OCI-LY1 (cell line): ENCODE measurements at regions not wholly inside any gene's neighbourhood (a gene's known extent, or its start where the extent isn't known, plus 50 kb on each side); places are given as distances from the start of the nearest gene placed in this dataset.
"Not testable (repeated sequence)": the region's sequence is repeated elsewhere in the genome, so short reads cannot be mapped to it uniquely, and the experiment has no call there.

Experiments used
- H2AFZ ChIP-seq: fragments of 200-600 bp; sonication (generic), shearing (Covaris generic); 2 replicates; pipeline ENCODE4 v1.6.0; 2014; ENCODE audit warnings: antibody characterized with exemption, mild to moderate bottlenecking, low read length
- H3F3A ChIP-seq: fragments of 200-600 bp; sonication (generic), shearing (Covaris generic); 2 replicates; pipeline ENCODE4 v1.6.0; 2014; ENCODE audit warnings: mild to moderate bottlenecking, antibody characterized with exemption, low read length, moderate library complexity; ENCODE audit not compliant: insufficient read depth
- H3K27ac ChIP-seq: fragments of 200-600 bp; sonication (generic); 2 replicates; pipeline ENCODE4 v1.5.1; 2014; ENCODE audit warnings: low read length, mixed run types, mild to moderate bottlenecking, low read depth; ENCODE audit not compliant: poor library complexity, severe bottlenecking
- H3K27me3 ChIP-seq: fragments of 200-600 bp; sonication (generic); 2 replicates; pipeline ENCODE4 v1.6.0; 2014; ENCODE audit warnings: antibody characterized with exemption, mild to moderate bottlenecking, low read length, moderate library complexity; ENCODE audit not compliant: insufficient read depth
- H3K36me3 ChIP-seq: fragments of 200-600 bp; sonication (generic); 2 replicates; pipeline ENCODE4 v1.6.1; 2014; ENCODE audit warnings: mild to moderate bottlenecking, antibody characterized with exemption, low read length, moderate library complexity, mixed read lengths; ENCODE audit not compliant: insufficient read depth
- H3K4me1 ChIP-seq: fragments of 200-600 bp; sonication (generic); 2 replicates; pipeline ENCODE4 v1.5.1; 2014; ENCODE audit warnings: mild to moderate bottlenecking, low read length, moderate library complexity; ENCODE audit not compliant: insufficient read depth, severe bottlenecking
- H3K4me2 ChIP-seq: fragments of 200-600 bp; sonication (generic), shearing (Covaris generic); 2 replicates; pipeline ENCODE4 v1.6.1; 2014; ENCODE audit warnings: low read length
- H3K4me3 ChIP-seq: fragments of 200-600 bp; sonication (generic); 2 replicates; pipeline ENCODE4 v1.5.1; 2014; ENCODE audit warnings: low read length, low read depth, mild to moderate bottlenecking, mixed read lengths; ENCODE audit not compliant: poor library complexity, severe bottlenecking
- H3K79me2 ChIP-seq: fragments of 200-600 bp; shearing (Covaris generic); 2 replicates; pipeline ENCODE4 v1.6.1; 2016; ENCODE audit warnings: mixed run types, low read length, mixed read lengths; ENCODE audit not compliant: insufficient read depth
- H3K9ac ChIP-seq: fragments of 200-600 bp; sonication (generic), shearing (Covaris generic); 2 replicates; pipeline ENCODE4 v1.6.1; 2014; ENCODE audit warnings: mild to moderate bottlenecking, low read length, mixed read lengths
- H3K9me2 ChIP-seq: fragments of 200-600 bp; sonication (generic), shearing (Covaris generic); 2 replicates; pipeline ENCODE4 v1.6.1; 2014; ENCODE audit warnings: low read depth, mild to moderate bottlenecking, low read length, mixed read lengths
- H3K9me3 ChIP-seq: fragments of 200-600 bp; shearing (Covaris generic); 2 replicates; pipeline ENCODE4 v1.6.1; 2014; ENCODE audit warnings: low read length, mixed read lengths
- H4K20me1 ChIP-seq: fragments of 200-600 bp; sonication (generic), shearing (Covaris generic); 2 replicates; pipeline ENCODE4 v1.6.0; 2016; ENCODE audit warnings: mild to moderate bottlenecking, low read length; ENCODE audit not compliant: insufficient read depth
- CTCF ChIP-seq: fragments of 200-600 bp; sonication (generic), shearing (Covaris generic); IDR thresholded peaks from 2 replicates; pipeline ENCODE4 v1.5.1; 2017; ENCODE audit warnings: mild to moderate bottlenecking, antibody characterized with exemption, low read length, moderate library complexity, mixed read lengths
- EZH2 ChIP-seq: fragments of 200-600 bp; sonication (generic), shearing (Covaris generic); IDR thresholded peaks from 2 replicates; pipeline ENCODE4 v1.8.0; 2017; ENCODE audit warnings: borderline replicate concordance, mixed run types, mild to moderate bottlenecking, antibody characterized with exemption, low read length, moderate library complexity, mixed read lengths

DNA sequence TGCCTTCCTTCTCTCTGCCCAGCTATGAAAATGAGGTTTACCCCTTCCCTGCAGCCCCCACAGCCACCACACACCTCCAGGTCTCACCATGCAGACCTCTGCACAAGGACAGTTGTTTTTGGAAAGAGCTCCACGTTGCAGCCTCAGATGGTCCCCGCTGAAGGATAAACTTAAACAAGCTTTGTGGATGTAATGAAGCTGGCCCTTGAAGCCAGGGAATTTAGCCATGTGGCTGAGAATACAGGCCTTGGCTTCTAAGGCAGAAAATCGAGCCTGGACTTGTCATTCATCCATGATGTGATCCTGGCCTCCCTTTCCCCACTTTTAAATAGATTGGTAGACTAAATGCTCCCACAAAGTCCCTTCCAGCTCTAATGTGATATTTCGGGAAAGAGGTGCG, 79.4 kb downstream of the TBX3 start:
- H3K9me3 ChIP-seq, result no peaks in the 10 kb centered on the region
- no peaks in the 10 kb centered on the region for H3K36me3 ChIP-seq
- no peak overlapping the region for H3K4me2 ChIP-seq
- no peaks in the 10 kb centered on the region for H3F3A ChIP-seq
- no peaks in the 10 kb centered on the region for H3K79me2 ChIP-seq
- H3K9ac ChIP-seq, result no peak overlapping the region
- no peaks in the 10 kb centered on the region for H3K9me2 ChIP-seq
- no peak for TF ChIP-seq CTCF
- no peak for TF ChIP-seq EZH2
- no peak overlapping the region for H2AFZ ChIP-seq
- H3K27me3 ChIP-seq, result no peaks in the 10 kb centered on the region
- H3K4me3 ChIP-seq, result no peak overlapping the region
- no peak overlapping the region for H3K27ac ChIP-seq
- H4K20me1 ChIP-seq, result no peaks in the 10 kb centered on the region
- H3K4me1 ChIP-seq, result no peaks in the 10 kb centered on the region

DNA sequence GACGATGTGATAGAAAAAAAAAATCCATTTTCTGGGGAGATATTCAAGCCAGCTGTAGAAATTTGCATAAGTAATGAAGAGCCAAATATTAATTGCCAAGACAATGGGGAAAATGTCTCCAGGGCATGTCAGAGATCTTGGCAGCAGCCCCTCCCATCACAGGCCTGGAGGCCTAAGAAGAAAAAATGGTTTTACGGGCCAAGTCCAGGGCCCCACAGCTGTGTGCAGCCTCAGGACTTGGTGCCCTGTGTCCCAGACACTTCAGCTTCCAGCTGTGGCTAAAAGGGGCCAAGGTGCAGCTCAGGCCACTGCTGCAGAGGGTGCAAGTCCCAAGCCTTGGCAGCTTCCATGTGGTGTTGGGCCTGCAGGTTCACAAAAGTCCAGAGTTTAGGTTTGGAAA, 83.4 kb downstream of the TBX3 start:
- not testable (repeated sequence) for H3K79me2 ChIP-seq, H3K27ac ChIP-seq, H4K20me1 ChIP-seq, H3K9me3 ChIP-seq, H3K27me3 ChIP-seq, H3K4me3 ChIP-seq, H3K36me3 ChIP-seq, H3K9ac ChIP-seq, H3F3A ChIP-seq, H2AFZ ChIP-seq, H3K4me2 ChIP-seq, H3K9me2 ChIP-seq, H3K4me1 ChIP-seq

DNA sequence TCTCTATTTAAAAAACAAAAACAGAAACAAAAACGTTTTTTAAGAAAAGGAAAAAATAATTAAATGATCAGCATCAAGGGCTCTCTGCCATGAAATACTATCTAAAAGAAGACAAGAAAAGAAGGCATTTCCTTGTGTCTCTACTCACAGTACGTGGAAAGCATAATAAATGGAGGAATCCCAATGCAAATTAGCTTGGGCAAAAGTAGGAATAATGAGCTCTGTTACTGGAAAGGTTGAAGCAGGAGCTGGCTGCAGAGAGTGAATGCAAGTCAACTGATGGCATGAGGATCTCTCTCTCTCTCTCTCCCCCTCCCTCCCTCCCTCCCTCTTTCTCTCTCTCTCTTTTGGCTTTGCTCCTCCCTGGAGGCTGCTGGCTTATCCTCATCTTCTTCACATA, 85.9 kb downstream of the TBX3 start:
- Histone ChIP-seq H2AFZ (no peak overlapping the region), H4K20me1 (no peaks in the 10 kb centered on the region), H3K36me3 (no peaks in the 10 kb centered on the region), H3F3A (no peaks in the 10 kb centered on the region), H3K9ac (no peak overlapping the region), H3K27me3 (no peaks in the 10 kb centered on the region), H3K27ac (no peak overlapping the region), H3K9me3 (no peaks in the 10 kb centered on the region), H3K79me2 (no peaks in the 10 kb centered on the region), H3K4me2 (no peak overlapping the region), H3K9me2 (no peaks in the 10 kb centered on the region), H3K4me1 (no peaks in the 10 kb centered on the region), H3K4me3 (no peak overlapping the region)
- TF ChIP-seq EZH2 (no peak), CTCF (no peak)

DNA sequence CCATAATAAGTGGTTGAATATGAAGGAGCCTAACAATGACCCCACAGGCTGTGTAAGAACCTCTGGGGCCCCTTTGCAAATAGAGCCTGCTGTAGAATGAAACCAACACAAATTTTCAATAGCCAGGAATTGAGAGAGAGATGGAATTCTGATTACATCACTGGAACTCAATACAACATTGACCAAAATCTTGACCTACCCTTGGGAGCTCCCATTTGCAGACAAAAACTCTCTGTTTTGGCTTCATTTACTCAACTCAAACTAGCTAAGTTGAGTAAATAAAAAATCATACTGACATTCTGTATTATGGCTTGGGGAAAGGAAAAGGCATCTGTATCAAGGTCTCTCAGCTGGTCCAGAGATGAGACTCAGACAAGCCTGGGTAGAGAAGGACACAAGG, 91.0 kb downstream of the TBX3 start:
- H3K27ac ChIP-seq, result no peak overlapping the region
- H3K79me2 ChIP-seq, result no peaks in the 10 kb centered on the region
- no peak overlapping the region for H3K4me3 ChIP-seq
- H2AFZ ChIP-seq, result no peak overlapping the region
- H3K4me2 ChIP-seq, result no peak overlapping the region
- H3K9ac ChIP-seq, result no peak overlapping the region
- H3K9me3 ChIP-seq, result no peaks in the 10 kb centered on the region
- H3F3A ChIP-seq, result no peaks in the 10 kb centered on the region
- no peaks in the 10 kb centered on the region for H3K9me2 ChIP-seq
- TF ChIP-seq CTCF, result no peak
- TF ChIP-seq EZH2, result no peak
- H3K36me3 ChIP-seq, result no peaks in the 10 kb centered on the region
- no peaks in the 10 kb centered on the region for H3K27me3 ChIP-seq
- H4K20me1 ChIP-seq, result no peaks in the 10 kb centered on the region
- H3K4me1 ChIP-seq, result no peaks in the 10 kb centered on the region
